GM12875 (cell line): ENCODE measurements at regions not wholly inside any gene's neighbourhood (a gene's known extent, or its start where the extent isn't known, plus 50 kb on each side); places are given as distances from the start of the nearest gene placed in this dataset.

Experiments
- H3K4me3 ChIP-seq: one replicate; pipeline ENCODE4 v1.5.1; 2011; ENCODE audit warnings: low read depth, low read length, control low read depth
- CTCF ChIP-seq: IDR thresholded peaks from 2 replicates; pipeline ENCODE4 v1.5.1; 2011; ENCODE audit warnings: low read depth, mild to moderate bottlenecking, control low read depth, inconsistent platforms, low read length, moderate library complexity, borderline replicate concordance; ENCODE audit not compliant: insufficient read depth

- TF ChIP-seq CTCF, result no peak
- H3K4me3 ChIP-seq, result no peak overlapping the region
Observed at GRCh38 chr3:952906-953305, 139.9 kb upstream of the CNTN6 start.

DNA sequence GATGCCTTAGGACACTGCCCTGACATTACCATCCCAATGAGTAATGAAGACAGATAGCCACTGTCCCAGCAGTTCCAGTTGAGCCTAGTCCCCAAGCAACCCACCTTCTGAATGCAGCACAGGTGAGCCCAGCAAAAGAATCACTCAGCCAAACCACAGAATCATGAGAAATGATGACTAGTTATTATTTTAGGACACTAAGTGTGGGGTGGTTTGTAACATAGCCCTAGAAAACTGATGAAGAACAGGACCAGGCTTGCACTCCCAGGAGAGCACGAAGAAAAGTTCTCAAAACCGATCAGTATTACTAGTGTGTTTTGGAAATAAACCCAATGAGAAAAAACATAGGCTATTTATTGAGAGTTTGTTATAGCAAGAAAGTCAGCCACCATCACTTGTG, 129.6 kb upstream of the CNTN6 start:
- no peak overlapping the region for H3K4me3 ChIP-seq
- no peak for TF ChIP-seq CTCF

- TF ChIP-seq CTCF, result no peak
- H3K4me3 ChIP-seq, result no peak overlapping the region
Observed at GRCh38 chr3:963755-964154, 129.1 kb upstream of the CNTN6 start.

DNA sequence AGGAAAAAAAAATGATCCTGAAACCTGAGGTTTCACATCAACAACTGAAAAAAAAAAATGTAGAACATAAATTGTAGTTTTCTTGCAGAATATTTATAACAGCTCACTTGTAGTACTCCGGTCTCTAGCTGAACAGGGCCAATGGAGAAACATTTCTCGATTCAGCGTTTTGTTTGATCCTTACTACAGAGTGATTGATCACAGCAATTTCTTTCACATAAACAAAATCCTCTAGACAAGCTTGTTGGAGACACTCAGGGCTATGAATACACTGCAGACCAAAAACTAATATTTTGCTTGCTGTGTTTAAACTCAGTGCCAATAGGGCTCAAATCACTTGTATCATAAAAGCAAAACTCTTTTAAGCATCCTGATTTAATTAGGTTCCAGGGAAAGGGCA, 127.0 kb upstream of the CNTN6 start:
- no peak for TF ChIP-seq CTCF
- no peak overlapping the region for H3K4me3 ChIP-seq

- no peak for TF ChIP-seq CTCF
- H3K4me3 ChIP-seq, result no peak overlapping the region
Observed at GRCh38 chr3:966341-966740, 126.5 kb upstream of the CNTN6 start.

GRCh38 chr3:973340-973739, 119.5 kb upstream of the CNTN6 start:
- no peak for TF ChIP-seq CTCF
- H3K4me3 ChIP-seq, result no peak overlapping the region

DNA sequence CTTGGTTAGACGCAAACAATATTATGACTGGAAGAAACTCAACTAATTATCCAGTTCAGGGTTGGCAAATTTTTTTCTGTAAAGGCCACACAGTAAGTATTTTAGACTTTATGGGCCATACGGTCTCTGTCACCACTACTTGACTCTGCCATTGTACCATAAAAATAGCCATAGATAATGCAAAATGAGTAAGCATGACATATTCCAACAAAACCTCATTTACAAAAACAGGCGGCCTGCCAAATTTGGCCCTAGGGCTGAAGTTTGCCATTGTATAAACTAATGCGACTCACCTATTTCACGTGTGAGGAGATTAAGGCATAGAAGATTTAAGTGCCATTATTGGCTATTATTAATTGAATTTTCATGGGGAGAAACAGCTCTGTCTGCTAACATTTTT, 116.8 kb upstream of the CNTN6 start:
- no peak overlapping the region for H3K4me3 ChIP-seq
- no peak for TF ChIP-seq CTCF
